Thyroid gland (tissue), 4 donors: ENCODE measurements at regions not wholly inside any gene's neighbourhood (a gene's known extent, or its start where the extent isn't known, plus 50 kb on each side); places are given as distances from the start of the nearest gene placed in this dataset.

Source experiments
- CTCF ChIP-seq, 6 experiments: fragments of 200-600 bp in 3 of 6; fragments of 450-650 bp in 3 of 6; sonication (generic) in 3 of 6; IDR thresholded peaks; one replicate each; pipeline ENCODE4 v1.5.1; 2016 to 2019; ENCODE audit warnings: antibody characterized with exemption in 6 of 6, mild to moderate bottlenecking in 2 of 6, inconsistent platforms in 1 of 6, moderate library complexity in 1 of 6
- POLR2A ChIP-seq, 2 donors: fragments of 450-650 bp; IDR thresholded peaks; one replicate each; pipeline ENCODE4 v1.6.1; 2017; ENCODE audit warnings: antibody characterized with exemption in 2 of 2, mild to moderate bottlenecking in 2 of 2, moderate library complexity in 1 of 2

DNA sequence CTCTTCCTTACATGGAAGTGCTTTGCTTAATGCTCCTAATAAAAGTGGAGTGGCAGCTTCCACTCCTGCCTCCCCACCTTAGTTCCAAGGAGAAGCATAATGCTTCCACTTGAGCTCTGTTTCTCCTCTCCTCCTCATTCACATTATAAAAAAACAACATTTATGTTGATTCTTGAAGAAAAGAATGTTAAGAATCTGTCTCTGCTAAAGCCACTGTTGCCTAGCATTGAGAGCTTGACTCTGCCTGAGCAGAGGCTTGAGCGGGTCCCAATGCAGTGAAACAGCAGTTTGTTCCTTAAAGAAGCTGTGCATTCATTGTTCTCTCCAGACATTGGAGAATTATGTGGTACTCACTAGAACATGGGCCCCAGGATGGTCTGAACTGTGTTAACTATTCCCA is 101.5 kb upstream of the GHR start:
- no peak for TF ChIP-seq POLR2A (IDR thresholded peaks at IDR 0.05)
- no peak for TF ChIP-seq CTCF (IDR thresholded peaks at IDR 0.05)
